Mesothelial cell of epicardium (in vitro differentiated cells): ENCODE measurements at regions not wholly inside any gene's neighbourhood (a gene's known extent, or its start where the extent isn't known, plus 50 kb on each side); places are given as distances from the start of the nearest gene placed in this dataset.
"Not testable (repeated sequence)": the region's sequence is repeated elsewhere in the genome, so short reads cannot be mapped to it uniquely, and the experiment has no call there.

ENCODE experiments used
- DNase-seq, 2 experiments: peaks; one replicate each; pipeline ENCODE4 v3.0.0; 2021; ENCODE audit warnings: low spot score in 2 of 2; ENCODE audit not compliant: unreplicated experiment in 2 of 2
- H3K27ac Mint-ChIP-seq: 2 replicates; pipeline ENCODE4 v1.8.0; 2021; ENCODE audit warnings: mixed read lengths
- H3K27me3 Mint-ChIP-seq: 2 replicates; pipeline ENCODE4 v1.8.0; 2021; ENCODE audit warnings: low read depth, mixed read lengths
- H3K36me3 Mint-ChIP-seq: 2 replicates; pipeline ENCODE4 v1.8.0; 2021; ENCODE audit warnings: mixed read lengths
- H3K4me1 Mint-ChIP-seq: 2 replicates; pipeline ENCODE4 v1.8.0; 2021; ENCODE audit warnings: mixed read lengths
- H3K4me3 Mint-ChIP-seq: 2 replicates; pipeline ENCODE4 v1.8.0; 2021; ENCODE audit warnings: mild to moderate bottlenecking, moderate library complexity, mixed read lengths
- H3K9me3 Mint-ChIP-seq: 2 replicates; pipeline ENCODE4 v1.8.0; 2021; ENCODE audit warnings: mixed read lengths
- TF ChIP-seq, protein P1 (sequence below): fragments of 200-600 bp; sonication (generic); IDR thresholded peaks from one replicate; pipeline ENCODE4 v1.5.0; 2021; ENCODE audit warnings: antibody characterized with exemption; ENCODE audit not compliant: unreplicated experiment

DNA sequence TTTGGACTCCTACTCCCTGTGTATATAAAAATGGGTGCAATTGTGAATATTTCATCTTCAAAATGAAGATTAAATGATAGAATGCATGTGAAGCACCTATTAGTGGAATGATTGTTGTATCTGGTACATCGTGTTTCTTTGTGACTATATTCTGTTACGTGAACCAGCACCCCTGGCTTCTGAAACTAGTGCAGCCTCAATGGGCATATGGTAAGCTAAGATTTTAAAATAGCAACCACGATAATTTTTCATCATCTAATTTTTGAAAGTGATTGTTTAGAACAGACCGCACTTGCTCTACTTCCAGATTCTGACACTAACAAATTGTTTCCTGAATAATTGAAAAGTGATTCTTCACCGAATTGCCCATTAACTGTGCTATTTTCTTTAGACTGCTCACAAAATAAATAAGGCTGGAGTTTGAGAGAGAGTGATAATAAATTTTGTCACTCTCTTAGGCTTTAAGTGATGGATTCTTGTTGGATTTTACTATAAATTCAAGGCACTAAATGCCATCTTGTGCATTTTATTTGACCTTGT, 806.1 kb upstream of the LRATD1 start:
- Mint-ChIP-seq H3K27ac (no peak overlapping the region), H3K4me1 (no peaks in the 10 kb centered on the region), H3K9me3 (no peaks in the 10 kb centered on the region), H3K27me3 (no peaks in the 10 kb centered on the region), H3K36me3 (no peaks in the 10 kb centered on the region), H3K4me3 (no peak overlapping the region)
- TF ChIP-seq, protein P1, sequence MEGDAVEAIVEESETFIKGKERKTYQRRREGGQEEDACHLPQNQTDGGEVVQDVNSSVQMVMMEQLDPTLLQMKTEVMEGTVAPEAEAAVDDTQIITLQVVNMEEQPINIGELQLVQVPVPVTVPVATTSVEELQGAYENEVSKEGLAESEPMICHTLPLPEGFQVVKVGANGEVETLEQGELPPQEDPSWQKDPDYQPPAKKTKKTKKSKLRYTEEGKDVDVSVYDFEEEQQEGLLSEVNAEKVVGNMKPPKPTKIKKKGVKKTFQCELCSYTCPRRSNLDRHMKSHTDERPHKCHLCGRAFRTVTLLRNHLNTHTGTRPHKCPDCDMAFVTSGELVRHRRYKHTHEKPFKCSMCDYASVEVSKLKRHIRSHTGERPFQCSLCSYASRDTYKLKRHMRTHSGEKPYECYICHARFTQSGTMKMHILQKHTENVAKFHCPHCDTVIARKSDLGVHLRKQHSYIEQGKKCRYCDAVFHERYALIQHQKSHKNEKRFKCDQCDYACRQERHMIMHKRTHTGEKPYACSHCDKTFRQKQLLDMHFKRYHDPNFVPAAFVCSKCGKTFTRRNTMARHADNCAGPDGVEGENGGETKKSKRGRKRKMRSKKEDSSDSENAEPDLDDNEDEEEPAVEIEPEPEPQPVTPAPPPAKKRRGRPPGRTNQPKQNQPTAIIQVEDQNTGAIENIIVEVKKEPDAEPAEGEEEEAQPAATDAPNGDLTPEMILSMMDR, result no peak
- DNase-seq, result no peak

DNA sequence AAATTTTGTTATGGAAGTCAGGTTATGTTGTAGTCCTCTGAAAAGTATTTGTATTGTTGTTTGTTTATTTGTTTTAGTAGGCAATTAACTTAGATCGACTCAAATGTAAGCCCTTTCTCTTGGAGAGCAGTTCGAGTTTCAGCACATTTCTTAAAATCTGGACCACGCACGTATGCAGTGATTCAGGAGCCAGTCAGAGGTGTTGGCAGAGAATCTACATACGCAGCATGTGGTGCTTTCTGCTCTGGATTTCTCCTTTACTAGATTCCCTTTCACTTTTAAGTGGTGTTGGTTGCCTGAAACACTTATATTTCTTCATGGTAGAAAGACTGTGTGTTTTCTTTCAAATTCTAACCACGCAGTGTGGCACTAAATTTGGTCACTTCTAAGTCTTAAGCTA, 773.9 kb upstream of the LRATD1 start:
- no peaks in the 10 kb centered on the region for H3K36me3 Mint-ChIP-seq
- no peaks in the 10 kb centered on the region for H3K9me3 Mint-ChIP-seq
- H3K27ac Mint-ChIP-seq, result no peak overlapping the region
- no peak overlapping the region for H3K4me3 Mint-ChIP-seq
- no peaks in the 10 kb centered on the region for H3K27me3 Mint-ChIP-seq
- TF ChIP-seq, protein P1, result no peak
- DNase-seq, result no peak
- no peaks in the 10 kb centered on the region for H3K4me1 Mint-ChIP-seq

DNA sequence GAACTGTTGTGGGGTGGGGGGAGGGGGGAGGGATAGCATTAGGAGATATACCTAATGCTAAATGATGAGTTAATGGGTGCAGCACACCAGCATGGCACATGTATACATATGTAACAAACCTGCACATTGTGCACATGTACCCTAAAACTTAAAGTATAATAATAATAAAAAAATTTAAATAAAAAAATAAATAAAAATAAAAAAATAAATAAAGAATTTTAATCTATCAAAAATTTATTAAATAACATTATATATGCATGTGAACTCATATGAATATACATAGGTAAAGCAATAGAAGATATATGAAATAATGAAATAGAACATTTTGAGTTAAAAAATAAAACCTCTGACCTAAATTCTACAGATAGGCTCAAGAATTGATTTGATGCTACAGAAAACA, 764.2 kb upstream of the LRATD1 start:
- H3K36me3 Mint-ChIP-seq, H3K4me1 Mint-ChIP-seq, DNase-seq, H3K27me3 Mint-ChIP-seq, H3K4me3 Mint-ChIP-seq, H3K27ac Mint-ChIP-seq, H3K9me3 Mint-ChIP-seq: not testable (repeated sequence)

DNA sequence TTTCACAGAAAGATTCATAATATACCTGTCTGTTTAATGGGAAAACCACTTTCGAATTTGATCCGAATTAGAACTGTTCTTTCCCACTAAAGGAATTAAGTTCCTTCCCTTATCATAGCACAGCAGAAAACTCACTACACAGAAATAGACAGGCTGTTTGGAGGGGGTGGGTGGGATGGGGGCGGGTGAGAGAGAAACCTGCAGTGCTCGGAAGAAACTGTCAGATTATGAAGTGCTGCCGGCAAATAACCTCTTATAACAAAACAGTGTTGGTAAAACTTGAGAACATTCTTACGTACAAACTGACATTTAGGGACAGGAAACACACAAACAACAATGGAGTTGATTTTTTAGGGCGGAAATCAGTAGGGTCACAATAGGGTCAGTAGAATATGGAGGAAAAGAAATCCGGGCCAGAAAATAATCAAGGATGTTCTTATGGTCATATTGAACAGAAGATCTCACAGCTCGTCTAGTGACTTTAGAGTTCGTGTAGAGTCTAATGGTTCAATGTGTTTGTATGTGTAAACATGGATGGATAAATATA, 756.0 kb upstream of the LRATD1 start:
- Mint-ChIP-seq H3K27ac (no peak overlapping the region), H3K27me3 (no peaks in the 10 kb centered on the region), H3K4me1 (no peaks in the 10 kb centered on the region), H3K36me3 (no peaks in the 10 kb centered on the region), H3K4me3 (no peak overlapping the region), H3K9me3 (no peaks in the 10 kb centered on the region)
- TF ChIP-seq, protein P1, result no peak
- DNase-seq, result no peak

DNA sequence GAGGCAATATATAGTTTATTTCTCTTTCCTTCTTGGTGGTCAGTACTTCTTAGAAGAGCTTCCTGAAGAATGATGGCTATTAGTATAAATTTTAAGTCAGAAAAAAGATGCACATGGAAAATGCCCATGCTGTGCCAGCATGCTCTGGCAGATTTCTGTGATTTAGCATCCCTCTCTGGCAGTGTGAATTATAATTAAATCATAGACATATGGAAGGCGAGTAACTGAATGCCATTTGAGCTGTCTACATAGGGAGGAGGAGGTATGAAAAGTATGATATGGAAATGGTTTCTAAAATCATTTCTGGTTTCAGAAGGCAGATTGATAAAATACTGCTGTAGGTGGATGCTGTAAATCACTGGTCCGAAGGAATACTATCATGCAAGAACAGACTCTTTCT, 754.9 kb upstream of the LRATD1 start:
- no peak for DNase-seq
- no peaks in the 10 kb centered on the region for H3K4me1 Mint-ChIP-seq
- H3K27me3 Mint-ChIP-seq, result no peaks in the 10 kb centered on the region
- H3K9me3 Mint-ChIP-seq, result no peaks in the 10 kb centered on the region
- H3K4me3 Mint-ChIP-seq, result no peak overlapping the region
- H3K27ac Mint-ChIP-seq, result no peak overlapping the region
- TF ChIP-seq, protein P1, result no peak
- no peaks in the 10 kb centered on the region for H3K36me3 Mint-ChIP-seq

DNA sequence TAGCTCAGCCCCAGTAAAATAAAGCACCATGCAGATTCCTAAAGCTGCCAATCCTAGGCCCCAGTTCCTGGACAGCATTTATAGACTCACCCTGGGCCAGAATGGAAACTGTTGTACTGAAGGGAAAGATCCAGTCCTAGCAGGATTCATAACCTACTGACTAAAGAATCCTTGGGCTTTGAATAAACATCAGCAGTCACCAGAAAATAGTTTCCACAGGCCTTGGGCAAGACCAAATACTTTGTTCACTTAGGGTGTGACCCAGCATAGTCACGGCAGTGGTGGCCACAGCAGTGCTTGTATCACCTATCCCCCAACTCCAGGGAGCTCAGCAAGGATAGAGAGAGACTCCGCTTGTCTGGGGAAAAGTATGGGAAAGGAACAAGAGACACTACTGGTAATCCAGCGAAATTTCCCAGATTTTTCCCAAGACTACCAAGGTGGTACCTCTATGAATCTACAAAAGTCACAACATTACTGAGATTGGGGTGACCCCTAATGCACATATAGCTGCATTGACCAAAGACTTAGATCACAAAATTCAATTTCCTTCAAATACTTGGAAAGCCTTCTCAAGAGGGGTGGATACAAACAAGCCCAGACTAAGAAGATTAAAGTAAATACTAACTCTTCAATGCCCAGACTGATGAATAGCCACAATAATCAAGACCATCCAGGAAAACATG, 748.1 kb upstream of the LRATD1 start:
- no peaks in the 10 kb centered on the region for H3K36me3 Mint-ChIP-seq
- no peaks in the 10 kb centered on the region for H3K9me3 Mint-ChIP-seq
- no peaks in the 10 kb centered on the region for H3K4me1 Mint-ChIP-seq
- H3K4me3 Mint-ChIP-seq, result no peak overlapping the region
- no peak for DNase-seq
- peaks cover 4% of the 10 kb centered on the region for H3K27me3 Mint-ChIP-seq
- TF ChIP-seq, protein P1, result no peak
- no peak overlapping the region for H3K27ac Mint-ChIP-seq
